Skeletal muscle tissue (tissue), 3 donors: ENCODE measurements at regions not wholly inside any gene's neighbourhood (a gene's known extent, or its start where the extent isn't known, plus 50 kb on each side); places are given as distances from the start of the nearest gene placed in this dataset.

ENCODE experiments used
- H3K27ac ChIP-seq: one replicate; pipeline ENCODE4 v1.7.0; 2013; ENCODE audit warnings: mild to moderate bottlenecking, low read depth, low read length, inconsistent platforms
- H3K27me3 ChIP-seq, 3 donors: one replicate each; pipeline ENCODE4 v1.7.0; 2013; ENCODE audit warnings: low read length in 3 of 3; ENCODE audit not compliant: control insufficient read depth in 3 of 3, insufficient read depth in 3 of 3
- H3K36me3 ChIP-seq, 3 donors: one replicate each; pipeline ENCODE4 v1.7.0; 2013; ENCODE audit warnings: low read length in 3 of 3; ENCODE audit not compliant: control insufficient read depth in 3 of 3, insufficient read depth in 3 of 3
- H3K4me1 ChIP-seq, 3 donors: one replicate each; pipeline ENCODE4 v1.7.0; 2013; ENCODE audit warnings: low read length in 3 of 3, mild to moderate bottlenecking in 3 of 3; ENCODE audit not compliant: control insufficient read depth in 3 of 3, insufficient read depth in 3 of 3
- H3K4me3 ChIP-seq, 3 donors: one replicate each; pipeline ENCODE4 v1.7.0; 2013; ENCODE audit warnings: low read length in 3 of 3
- H3K9ac ChIP-seq, 3 donors: one replicate each; pipeline ENCODE4 v1.7.0; 2013; ENCODE audit warnings: low read length in 3 of 3, mild to moderate bottlenecking in 3 of 3, moderate library complexity in 2 of 3, low read depth in 1 of 3
- H3K9me3 ChIP-seq, 3 donors: one replicate each; pipeline ENCODE4 v1.7.0; 2013; ENCODE audit warnings: low read length in 3 of 3; ENCODE audit not compliant: control insufficient read depth in 3 of 3
- donor health status: Osteomylitis.

DNA sequence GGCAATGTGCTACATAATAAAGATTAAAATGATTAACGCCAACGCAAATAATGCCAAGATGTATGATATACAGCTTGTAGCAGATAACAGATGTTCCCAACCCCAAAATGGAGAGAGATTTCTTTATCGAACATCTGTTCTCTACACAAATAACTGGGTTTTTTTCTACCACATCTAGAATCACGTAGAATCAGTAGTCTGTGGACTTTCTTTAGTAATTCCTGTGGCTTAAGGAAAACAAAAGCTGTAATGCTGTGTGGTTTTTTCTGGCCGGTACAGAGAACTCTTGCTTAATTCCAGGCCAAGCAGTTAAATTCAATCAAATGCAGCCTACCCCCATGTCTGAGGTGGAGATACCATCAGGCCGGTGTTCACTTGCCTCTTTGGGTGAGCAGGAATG is 303.4 kb downstream of the FAT3 start:
- Histone ChIP-seq H3K4me1 (no peaks in the 10 kb centered on the region), H3K4me3 (no peak overlapping the region), H3K27ac (no peak overlapping the region), H3K9me3 (peaks cover 0 to 2% (median 0%) of the 10 kb centered on the region in 3 donors), H3K9ac (no peak overlapping the region), H3K27me3 (no peaks in the 10 kb centered on the region), H3K36me3 (no peaks in the 10 kb centered on the region)

DNA sequence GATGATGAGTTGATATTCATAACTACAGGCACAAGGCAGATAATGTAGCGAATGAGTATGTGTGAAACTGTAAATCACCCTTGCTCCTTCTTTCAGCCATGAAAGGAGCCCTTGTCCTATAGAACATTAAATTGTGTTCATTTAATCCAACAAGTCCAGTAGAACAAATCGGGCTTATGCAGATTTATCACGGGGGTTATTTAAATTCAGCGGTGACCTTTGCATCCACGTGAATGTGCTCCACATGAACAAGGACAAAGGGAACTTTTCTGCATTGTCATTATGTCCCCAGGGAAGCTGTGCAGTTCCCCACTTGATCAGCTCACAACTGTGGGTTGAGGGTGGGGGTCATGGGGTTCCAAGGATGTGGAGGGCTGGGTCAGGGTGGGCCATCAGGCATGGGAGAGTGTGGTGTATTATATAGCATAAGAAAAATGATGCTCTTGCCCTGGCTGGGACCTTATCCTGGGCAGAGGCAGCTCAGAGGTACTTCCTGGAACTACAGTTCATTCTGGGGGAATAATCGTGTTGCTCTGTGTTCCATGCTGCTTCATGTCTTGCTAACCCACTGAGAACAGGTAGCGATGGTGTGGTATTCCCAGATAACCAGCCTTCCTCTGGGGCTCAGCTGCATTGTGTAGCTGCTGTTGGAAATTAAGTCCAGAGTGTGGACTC is 306.6 kb downstream of the FAT3 start:
- no peaks in the 10 kb centered on the region for H3K36me3 ChIP-seq
- no peak overlapping the region for H3K9ac ChIP-seq
- peaks cover 0 to 2% (median 0%) of the 10 kb centered on the region in 3 donors for H3K9me3 ChIP-seq
- H3K4me1 ChIP-seq = no peaks in the 10 kb centered on the region
- no peaks in the 10 kb centered on the region for H3K27me3 ChIP-seq
- H3K4me3 ChIP-seq = no peak overlapping the region
- no peak overlapping the region for H3K27ac ChIP-seq

DNA sequence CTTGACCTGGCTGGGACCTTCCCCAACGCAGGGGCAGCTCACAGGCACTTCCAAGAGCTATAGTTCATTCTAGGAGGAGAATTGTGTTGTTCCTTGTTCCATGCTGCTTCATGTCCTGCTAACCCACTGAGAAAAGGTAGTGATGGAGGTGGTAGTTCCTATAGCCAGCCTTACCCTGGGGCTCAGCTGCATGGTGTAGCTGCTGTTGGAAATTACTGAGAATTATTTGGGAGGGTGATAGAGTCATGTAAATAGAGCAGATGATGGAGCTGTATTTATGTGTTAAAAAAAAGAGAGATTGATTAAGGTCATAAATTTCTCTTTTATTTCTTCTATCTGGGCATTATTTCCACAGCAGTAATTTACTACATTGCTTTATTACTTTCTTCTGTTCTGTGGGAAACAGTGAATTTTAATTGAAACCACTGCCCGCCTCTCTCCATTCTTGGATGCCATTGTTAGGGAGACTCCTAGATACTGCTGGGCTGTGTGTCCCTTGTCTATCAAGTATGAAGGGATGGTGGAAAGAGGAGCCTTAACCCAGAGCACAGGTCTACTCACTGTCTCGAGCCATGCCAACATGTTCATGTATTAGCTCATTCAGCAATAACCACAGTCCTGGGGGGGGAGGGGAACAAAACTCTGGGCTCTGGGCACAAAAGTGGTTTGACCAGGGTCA is 309.2 kb downstream of the FAT3 start:
- H3K9ac ChIP-seq = no peak overlapping the region
- no peaks in the 10 kb centered on the region for H3K4me1 ChIP-seq
- no peaks in the 10 kb centered on the region for H3K36me3 ChIP-seq
- peaks cover 0 to 2% (median 0%) of the 10 kb centered on the region in 3 donors for H3K9me3 ChIP-seq
- H3K4me3 ChIP-seq = no peak overlapping the region
- no peaks in the 10 kb centered on the region for H3K27me3 ChIP-seq
- no peak overlapping the region for H3K27ac ChIP-seq

DNA sequence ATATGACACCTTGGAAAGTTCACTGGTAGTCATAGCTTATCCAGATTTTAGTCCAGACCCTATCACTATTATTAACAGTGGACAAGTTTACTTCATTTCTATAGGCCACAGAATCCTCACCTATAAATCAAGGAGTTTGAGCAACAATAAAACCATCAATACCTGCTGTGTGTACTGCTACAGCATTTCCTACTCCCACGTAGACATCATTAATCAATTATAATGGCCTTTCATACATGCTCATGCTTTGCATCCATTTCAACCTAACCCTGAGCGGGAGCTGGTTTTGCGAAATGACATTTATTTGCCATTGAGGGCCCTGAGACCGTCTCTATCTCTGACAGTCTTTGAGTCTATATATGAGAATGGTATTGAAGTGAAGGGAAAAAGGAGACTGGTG is 312.3 kb downstream of the FAT3 start:
- Histone ChIP-seq H3K27ac (no peak overlapping the region), H3K9ac (no peak overlapping the region), H3K4me1 (no peaks in the 10 kb centered on the region), H3K36me3 (no peaks in the 10 kb centered on the region), H3K9me3 (no peaks in the 10 kb centered on the region), H3K4me3 (no peak overlapping the region), H3K27me3 (no peaks in the 10 kb centered on the region)

DNA sequence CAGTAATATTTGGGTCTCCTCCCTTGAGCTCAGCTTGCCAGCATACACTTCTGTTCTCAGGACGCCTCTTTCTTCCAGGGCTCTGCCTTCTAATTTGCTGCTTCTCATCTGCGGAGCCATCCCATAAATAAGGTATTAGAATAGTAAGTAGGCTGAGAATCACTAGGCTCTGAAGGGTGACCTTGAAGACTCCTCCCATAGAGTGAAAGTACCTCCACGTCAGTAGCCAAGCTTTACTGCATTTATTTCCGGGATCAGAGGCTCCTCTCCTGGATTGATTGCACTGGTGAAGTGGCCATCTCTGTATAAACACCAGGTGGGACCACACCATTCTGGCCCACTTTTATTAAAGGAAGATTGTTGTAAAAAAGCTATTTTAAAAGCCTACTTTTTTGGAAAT is 315.5 kb downstream of the FAT3 start:
- Histone ChIP-seq H3K4me3 (no peak overlapping the region), H3K27ac (no peak overlapping the region), H3K9ac (no peak overlapping the region), H3K4me1 (no peaks in the 10 kb centered on the region), H3K36me3 (no peaks in the 10 kb centered on the region), H3K27me3 (no peaks in the 10 kb centered on the region), H3K9me3 (no peaks in the 10 kb centered on the region)

DNA sequence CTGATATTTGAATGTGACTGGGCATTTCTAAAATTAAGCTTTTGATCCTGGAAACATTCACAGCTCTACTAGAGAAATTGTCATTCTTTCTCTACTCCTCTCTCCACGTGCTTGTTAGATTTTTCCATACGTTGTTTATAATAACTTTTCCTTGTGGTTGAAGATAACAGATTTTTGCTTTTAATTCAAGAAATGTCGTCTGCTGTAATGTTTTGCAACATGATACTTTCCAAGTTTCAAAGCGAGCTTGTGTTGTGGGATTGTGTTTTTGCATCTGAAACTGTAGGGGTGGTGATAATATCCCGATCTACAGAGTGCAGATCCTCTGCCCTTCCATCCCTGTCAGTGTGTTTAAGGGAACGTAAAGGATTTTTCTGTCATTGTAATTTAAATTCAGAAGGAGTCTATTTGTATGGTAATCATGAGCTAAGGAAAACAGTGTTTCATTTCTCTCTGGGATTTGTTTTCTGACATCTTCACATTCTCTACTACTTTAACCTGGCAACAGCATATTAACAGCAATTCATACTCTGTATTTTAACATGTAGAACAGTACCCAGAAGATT is 321.4 kb downstream of the FAT3 start:
- H3K36me3 ChIP-seq = no peaks in the 10 kb centered on the region
- no peak overlapping the region for H3K4me3 ChIP-seq
- H3K27me3 ChIP-seq = no peaks in the 10 kb centered on the region
- H3K9ac ChIP-seq = no peak overlapping the region
- no peak overlapping the region for H3K27ac ChIP-seq
- H3K4me1 ChIP-seq = no peaks in the 10 kb centered on the region
- no peaks in the 10 kb centered on the region for H3K9me3 ChIP-seq

DNA sequence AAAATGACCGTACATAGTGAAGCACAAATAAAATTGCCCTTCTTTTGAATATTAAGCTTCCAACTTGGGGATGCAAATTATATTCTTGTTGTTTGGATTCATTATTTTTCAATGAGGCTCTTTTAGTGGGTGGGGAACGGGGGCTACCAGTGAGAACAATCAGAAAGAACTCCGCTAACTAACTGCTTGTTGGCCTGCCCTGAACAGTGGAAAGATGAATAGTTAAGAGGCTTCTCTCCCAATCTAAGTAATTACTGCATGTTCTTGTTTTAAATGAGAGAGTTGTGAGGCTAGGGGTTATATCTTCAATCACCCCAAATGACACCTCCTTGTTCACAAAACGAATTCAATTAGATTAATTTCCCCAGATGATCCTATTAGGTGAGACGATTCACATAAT is 322.0 kb downstream of the FAT3 start:
- Histone ChIP-seq H3K9me3 (no peaks in the 10 kb centered on the region), H3K27me3 (no peaks in the 10 kb centered on the region), H3K36me3 (no peaks in the 10 kb centered on the region), H3K4me3 (no peak overlapping the region), H3K9ac (no peak overlapping the region), H3K27ac (no peak overlapping the region), H3K4me1 (no peaks in the 10 kb centered on the region)

DNA sequence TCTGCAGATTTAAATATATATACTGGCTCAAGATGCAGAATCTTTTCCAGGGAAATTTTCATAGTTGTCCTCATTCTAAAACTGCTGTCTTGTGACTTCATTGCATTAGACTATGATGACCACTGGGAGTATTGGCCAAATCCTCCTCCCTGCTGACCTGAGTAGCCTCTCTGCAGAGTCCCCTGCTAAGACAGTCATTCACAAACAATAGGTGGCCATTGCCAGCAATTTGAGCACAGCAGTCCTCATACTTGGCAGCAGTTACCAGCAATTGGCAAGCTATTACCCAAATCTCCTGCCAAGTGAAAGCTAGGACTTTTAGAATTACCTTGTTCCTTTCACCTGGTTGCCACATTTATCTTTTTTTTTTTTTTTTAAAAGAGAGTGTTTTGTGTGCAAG is 325.8 kb downstream of the FAT3 start:
- no peaks in the 10 kb centered on the region for H3K36me3 ChIP-seq
- no peak overlapping the region for H3K27ac ChIP-seq
- no peaks in the 10 kb centered on the region for H3K4me1 ChIP-seq
- H3K9ac ChIP-seq = no peak overlapping the region
- no peaks in the 10 kb centered on the region for H3K27me3 ChIP-seq
- H3K4me3 ChIP-seq = no peak overlapping the region
- H3K9me3 ChIP-seq = no peaks in the 10 kb centered on the region

DNA sequence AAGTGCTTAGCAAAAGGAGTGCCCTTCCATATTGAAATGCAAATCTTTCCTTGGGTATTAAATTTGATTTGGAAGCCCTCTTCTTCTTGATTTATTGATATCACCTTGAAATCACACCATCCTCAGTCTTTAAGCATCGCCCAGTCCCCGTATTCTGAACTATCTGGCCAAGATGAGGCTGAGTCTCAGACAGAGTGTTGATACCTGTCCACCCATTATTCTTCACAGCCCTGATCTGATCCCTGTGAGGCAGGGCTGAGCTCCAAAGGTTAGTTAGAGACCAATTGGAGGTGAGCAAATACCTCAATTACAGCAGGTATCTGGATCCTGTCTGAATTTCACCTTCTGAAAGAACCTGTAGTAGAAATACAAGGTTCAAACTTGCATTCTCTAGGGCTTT is 326.3 kb downstream of the FAT3 start:
- Histone ChIP-seq H3K36me3 (no peaks in the 10 kb centered on the region), H3K9ac (no peak overlapping the region), H3K27ac (no peak overlapping the region), H3K4me3 (no peak overlapping the region), H3K27me3 (no peaks in the 10 kb centered on the region), H3K4me1 (no peaks in the 10 kb centered on the region), H3K9me3 (no peaks in the 10 kb centered on the region)

DNA sequence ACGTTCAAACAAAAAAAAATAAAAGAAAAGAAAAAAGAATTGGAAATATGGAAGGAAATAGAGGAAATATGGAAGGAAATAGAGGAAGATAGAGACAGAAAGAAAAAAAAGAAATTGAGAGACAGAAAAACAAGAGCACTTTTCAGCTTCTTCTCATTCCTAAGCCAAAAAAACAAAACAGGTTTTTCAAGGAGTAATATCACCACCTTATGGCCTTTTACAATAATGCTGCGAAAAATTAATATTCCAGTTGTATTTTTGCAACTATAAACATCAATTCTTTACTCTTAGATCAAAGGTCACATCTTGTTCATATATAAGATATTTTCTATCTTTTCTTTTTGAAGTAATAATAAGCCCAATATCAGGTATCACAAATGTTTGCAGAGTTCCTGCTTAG is 328.3 kb downstream of the FAT3 start:
- Histone ChIP-seq H3K9me3 (no peaks in the 10 kb centered on the region), H3K36me3 (no peaks in the 10 kb centered on the region), H3K27ac (no peak overlapping the region), H3K4me1 (no peaks in the 10 kb centered on the region), H3K4me3 (no peak overlapping the region), H3K9ac (no peak overlapping the region), H3K27me3 (no peaks in the 10 kb centered on the region)
